MM.1S (cell line): ENCODE measurements at regions not wholly inside any gene's neighbourhood (a gene's known extent, or its start where the extent isn't known, plus 50 kb on each side); places are given as distances from the start of the nearest gene placed in this dataset.

Source experiments
- DNase-seq: peaks from one replicate; pipeline ENCODE4 v3.0.0-alpha.2; 2015
- H2AFZ ChIP-seq: fragments of 300-600 bp; sonication (generic); 2 replicates; pipeline ENCODE4 v1.6.0; 2016; ENCODE audit warnings: antibody characterized with exemption, low read length
- H3F3A ChIP-seq: fragments of 300-600 bp; sonication (generic); 2 replicates; pipeline ENCODE4 v1.6.1; 2016; ENCODE audit warnings: mild to moderate bottlenecking, antibody characterized with exemption, low read length, moderate library complexity, mixed read lengths; ENCODE audit not compliant: insufficient read depth
- H3K27ac ChIP-seq: fragments of 300-600 bp; sonication (generic); 2 replicates; pipeline ENCODE4 v1.5.1; 2016; ENCODE audit warnings: mild to moderate bottlenecking, low read length
- H3K27me3 ChIP-seq: fragments of 300-600 bp; sonication (generic); replicated peaks from 2 replicates; pipeline ENCODE4 v1.6.0; 2016; ENCODE audit warnings: low read length; ENCODE audit not compliant: insufficient read depth
- H3K36me3 ChIP-seq: fragments of 300-600 bp; sonication (generic); replicated peaks from 2 replicates; pipeline ENCODE4 v1.6.1; 2016; ENCODE audit warnings: mild to moderate bottlenecking, low read length, mixed read lengths; ENCODE audit not compliant: insufficient read depth
- H3K4me1 ChIP-seq: fragments of 300-600 bp; sonication (generic); 2 replicates; pipeline ENCODE4 v1.6.1; 2016; ENCODE audit warnings: low read length, mixed read lengths
- H3K4me2 ChIP-seq: fragments of 300-600 bp; sonication (generic); 2 replicates; pipeline ENCODE4 v1.6.0; 2016; ENCODE audit warnings: low read depth, low read length
- H3K4me3 ChIP-seq: fragments of 300-600 bp; sonication (generic); 2 replicates; pipeline ENCODE4 v1.5.1; 2016; ENCODE audit warnings: low read length, mixed read lengths
- H3K79me2 ChIP-seq: fragments of 300-600 bp; sonication (generic); 2 replicates; pipeline ENCODE4 v1.6.1; 2016; ENCODE audit warnings: mixed run types, low read length, mixed read lengths
- H3K9ac ChIP-seq: fragments of 300-600 bp; sonication (generic); 2 replicates; pipeline ENCODE4 v1.6.1; 2016; ENCODE audit warnings: low read length, mixed read lengths
- H3K9me2 ChIP-seq: fragments of 300-600 bp; sonication (generic); replicated peaks from 2 replicates; pipeline ENCODE4 v1.6.1; 2016; ENCODE audit warnings: mild to moderate bottlenecking, low read length, mixed read lengths; ENCODE audit not compliant: insufficient read depth
- H3K9me3 ChIP-seq: fragments of 300-600 bp; sonication (generic); replicated peaks from 2 replicates; pipeline ENCODE4 v1.6.1; 2016; ENCODE audit warnings: mild to moderate bottlenecking, low read length, mixed read lengths; ENCODE audit not compliant: insufficient read depth
- H4K20me1 ChIP-seq: fragments of 300-600 bp; sonication (generic); 2 replicates; pipeline ENCODE4 v1.6.1; 2016; ENCODE audit warnings: mild to moderate bottlenecking, low read length, moderate library complexity, mixed read lengths; ENCODE audit not compliant: insufficient read depth
- CTCF ChIP-seq: fragments of 300-600 bp; sonication (generic); IDR thresholded peaks from 2 replicates; pipeline ENCODE4 v1.5.1; 2016; ENCODE audit warnings: antibody characterized with exemption, low read length, mixed read lengths
- EZH2 ChIP-seq: fragments of 300-600 bp; sonication (generic); optimal IDR thresholded peaks from 2 replicates; pipeline ENCODE3; 2017; ENCODE audit warnings: low read depth, mild to moderate bottlenecking, antibody characterized with exemption, low read length, mixed read lengths
- EZH2phosphoT487 ChIP-seq: fragments of 300-600 bp; sonication (generic); IDR thresholded peaks from 2 replicates; pipeline ENCODE4 v1.6.1; 2018; ENCODE audit warnings: antibody characterized with exemption, low read length

GRCh38 chr18:28365411-28365831 is 188.5 kb upstream of the CDH2 start:
- Histone ChIP-seq H3K4me2 (no peak overlapping the region), H2AFZ (no peak overlapping the region), H3K9me2 (no peaks in the 10 kb centered on the region), H3K79me2 (no peaks in the 10 kb centered on the region), H3K36me3 (no peaks in the 10 kb centered on the region), H3F3A (no peaks in the 10 kb centered on the region), H3K4me1 (no peaks in the 10 kb centered on the region), H3K9ac (no peak overlapping the region), H3K27me3 (no peaks in the 10 kb centered on the region), H3K27ac (no peak overlapping the region), H4K20me1 (no peaks in the 10 kb centered on the region), H3K4me3 (no peak overlapping the region), H3K9me3 (no peaks in the 10 kb centered on the region)
- no peak for TF ChIP-seq CTCF
- no peak for DNase-seq

GRCh38 chr18:28363124-28363523 is 186.2 kb upstream of the CDH2 start:
- Histone ChIP-seq H2AFZ (no peak overlapping the region), H3K27me3 (no peaks in the 10 kb centered on the region), H3F3A (no peaks in the 10 kb centered on the region), H3K27ac (no peak overlapping the region), H3K9me2 (no peaks in the 10 kb centered on the region), H4K20me1 (no peaks in the 10 kb centered on the region), H3K4me2 (no peak overlapping the region), H3K4me1 (no peaks in the 10 kb centered on the region), H3K4me3 (no peak overlapping the region), H3K79me2 (no peaks in the 10 kb centered on the region), H3K9me3 (no peaks in the 10 kb centered on the region), H3K9ac (no peak overlapping the region), H3K36me3 (no peaks in the 10 kb centered on the region)
- no peak for TF ChIP-seq CTCF
- TF ChIP-seq EZH2phosphoT487: no peak
- TF ChIP-seq EZH2: no peak
- no peak for DNase-seq

- H3K9me3 ChIP-seq: no peaks in the 10 kb centered on the region
- H3K79me2 ChIP-seq: no peaks in the 10 kb centered on the region
- H3K4me3 ChIP-seq: no peak overlapping the region
- H3K4me2 ChIP-seq: no peak overlapping the region
- H4K20me1 ChIP-seq: no peaks in the 10 kb centered on the region
- no peak overlapping the region for H3K9ac ChIP-seq
- no peaks in the 10 kb centered on the region for H3K9me2 ChIP-seq
- TF ChIP-seq EZH2phosphoT487: no peak
- TF ChIP-seq EZH2: no peak
- no peak for TF ChIP-seq CTCF
- H2AFZ ChIP-seq: no peak overlapping the region
- no peaks in the 10 kb centered on the region for H3F3A ChIP-seq
- no peaks in the 10 kb centered on the region for H3K4me1 ChIP-seq
- no peaks in the 10 kb centered on the region for H3K36me3 ChIP-seq
- no peaks in the 10 kb centered on the region for H3K27me3 ChIP-seq
- H3K27ac ChIP-seq: no peak overlapping the region
- no peak for DNase-seq
Observed at GRCh38 chr18:28359176-28359575, 182.2 kb upstream of the CDH2 start.
